Esophagus (tissue), 2 donors: ENCODE measurements at regions not wholly inside any gene's neighbourhood (a gene's known extent, or its start where the extent isn't known, plus 50 kb on each side); places are given as distances from the start of the nearest gene placed in this dataset.

Source experiments
- H3K27ac ChIP-seq, 2 donors: one replicate each; pipeline ENCODE4 v1.5.1; 2013; ENCODE audit warnings: low read depth in 2 of 2, mild to moderate bottlenecking in 2 of 2, inconsistent platforms in 1 of 2, low read length in 1 of 2, moderate library complexity in 1 of 2
- H3K27me3 ChIP-seq, 2 donors: one replicate each; pipeline ENCODE4 v1.6.1; 2013; ENCODE audit warnings: low read length in 2 of 2, control low read depth in 1 of 2, mild to moderate bottlenecking in 1 of 2; ENCODE audit not compliant: insufficient read depth in 2 of 2, control insufficient read depth in 1 of 2
- H3K36me3 ChIP-seq, 2 donors: one replicate each; pipeline ENCODE4 v1.6.1; 2013; ENCODE audit warnings: low read length in 1 of 2; ENCODE audit not compliant: control insufficient read depth in 2 of 2, insufficient read depth in 2 of 2
- H3K4me1 ChIP-seq, 2 donors: one replicate each; pipeline ENCODE4 v1.6.1; 2013; ENCODE audit warnings: low read length in 1 of 2; ENCODE audit not compliant: control insufficient read depth in 2 of 2, insufficient read depth in 2 of 2
- H3K4me3 ChIP-seq, 2 donors: one replicate each; pipeline ENCODE4 v1.5.1; 2013; ENCODE audit warnings: low read length in 2 of 2, mild to moderate bottlenecking in 2 of 2, low read depth in 1 of 2, moderate library complexity in 1 of 2
- H3K9me3 ChIP-seq, 2 donors: one replicate each; pipeline ENCODE4 v1.6.1; 2013; ENCODE audit warnings: mild to moderate bottlenecking in 2 of 2, low read depth in 1 of 2, low read length in 1 of 2, moderate library complexity in 1 of 2; ENCODE audit not compliant: control insufficient read depth in 2 of 2, insufficient read depth in 1 of 2
- WGBS, 2 donors: extraction: QIAGEN DNeasy Blood & Tissue Kit; methylation state at CpG; one replicate each; pipeline ENCODE4 v1.1.7; 2013; 5-methylcytosine and 5-hydroxymethylcytosine counted together
- donor health status: healthy with polysubstance abuse.
- donor health status: Bipolar disorder and iron deficiency.

- Histone ChIP-seq H3K27ac (no peak overlapping the region), H3K4me3 (no peak overlapping the region), H3K9me3 (no peaks in the 10 kb centered on the region), H3K4me1 (no peaks in the 10 kb centered on the region), H3K36me3 (no peaks in the 10 kb centered on the region), H3K27me3 (peaks cover 0 to 3% of the 10 kb centered on the region in 2 donors)
- WGBS, 2 donors, result 83 to 89% methylated on average over 1 of the region's 1 CpG
Observed at GRCh38 chr4:17316566-17316965, 195.3 kb downstream of the QDPR start.

DNA sequence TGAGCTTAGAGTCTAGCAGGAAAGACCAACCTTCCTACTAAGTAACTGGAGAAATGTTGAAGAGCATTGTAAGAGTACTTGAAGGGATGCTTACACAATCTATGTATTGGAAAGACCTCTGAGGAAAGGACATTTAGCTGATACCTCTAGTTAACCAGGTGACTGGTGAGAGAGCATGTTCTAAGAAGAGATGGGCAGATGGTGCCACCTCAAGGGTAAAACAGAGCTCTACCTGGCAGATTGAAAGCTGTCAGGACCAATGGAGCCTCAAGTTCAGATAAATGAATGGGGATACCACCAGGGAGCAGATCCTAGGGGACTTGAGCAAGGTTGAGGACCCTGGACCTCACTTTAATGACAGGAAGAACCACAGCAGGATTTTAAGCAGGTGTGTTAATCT, 196.4 kb downstream of the QDPR start:
- Histone ChIP-seq H3K4me1 (no peaks in the 10 kb centered on the region), H3K36me3 (no peaks in the 10 kb centered on the region), H3K4me3 (no peak overlapping the region), H3K9me3 (no peaks in the 10 kb centered on the region), H3K27ac (no peak overlapping the region), H3K27me3 (peaks cover 0 to 3% of the 10 kb centered on the region in 2 donors)

DNA sequence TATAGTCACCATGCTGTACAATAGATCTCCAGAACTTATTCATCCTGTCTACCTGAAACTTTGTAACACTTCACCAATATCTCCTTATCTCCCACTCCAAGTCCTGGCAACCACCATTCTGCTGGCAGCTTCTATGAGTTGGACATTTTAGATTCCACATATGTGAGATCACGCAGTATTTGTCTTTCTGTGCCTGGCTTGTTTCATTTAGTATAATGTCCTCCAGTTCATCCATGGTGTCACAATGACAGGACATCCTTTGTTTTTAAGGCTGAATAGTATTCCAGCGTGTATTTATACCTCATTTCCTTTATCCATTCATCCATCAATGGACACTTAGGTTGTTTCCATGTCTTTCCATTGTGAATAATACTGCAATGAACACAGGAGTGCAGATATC, 198.7 kb downstream of the QDPR start:
- no peaks in the 10 kb centered on the region for H3K36me3 ChIP-seq
- H3K27ac ChIP-seq, result no peak overlapping the region
- peaks cover 0 to 3% of the 10 kb centered on the region in 2 donors for H3K27me3 ChIP-seq
- H3K9me3 ChIP-seq, result no peaks in the 10 kb centered on the region
- H3K4me3 ChIP-seq, result no peak overlapping the region
- H3K4me1 ChIP-seq, result no peaks in the 10 kb centered on the region
- WGBS, 2 donors, result 76 to 79% methylated on average over 2 of the region's 2 CpGs

DNA sequence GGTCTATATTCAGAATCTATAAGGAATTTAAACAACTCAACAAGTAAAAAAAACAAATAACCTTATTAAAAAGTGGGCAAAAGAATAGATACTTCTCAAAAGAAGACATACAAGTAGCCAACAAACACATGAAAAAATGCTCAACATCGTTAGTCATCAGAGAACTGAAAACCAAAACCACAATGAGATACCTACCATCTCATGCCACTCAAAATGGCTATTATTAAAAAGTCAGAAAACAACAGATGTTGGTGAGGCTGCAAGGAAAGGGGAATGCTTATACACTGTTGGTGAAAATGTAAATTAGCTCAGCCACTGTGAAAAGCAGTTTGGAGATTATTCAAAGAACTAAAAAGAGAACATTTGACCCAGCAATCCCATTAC, 201.6 kb downstream of the QDPR start:
- Histone ChIP-seq H3K36me3 (no peaks in the 10 kb centered on the region), H3K4me3 (no peak overlapping the region)
- 52 to 66% methylated on average over 1 of the region's 1 CpG for WGBS, 2 donors

GRCh38 chr4:17309567-17310268, 202.2 kb downstream of the QDPR start:
- Histone ChIP-seq H3K36me3 (no peaks in the 10 kb centered on the region), H3K27ac (no peak overlapping the region), H3K9me3 (peaks cover 0 to 2% of the 10 kb centered on the region in 2 donors), H3K4me1 (no peaks in the 10 kb centered on the region), H3K27me3 (no peaks in the 10 kb centered on the region), H3K4me3 (no peak overlapping the region)
- whole genome bisulfite sequencing, 2 donors, result 57 to 79% methylated on average over 1 of the region's 1 CpG

More for the DNA sequence above, 201.6 kb downstream of the QDPR start:
- Histone ChIP-seq H3K27ac (no peak overlapping the region), H3K27me3 (no peaks in the 10 kb centered on the region), H3K9me3 (peaks cover 0 to 2% of the 10 kb centered on the region in 2 donors), H3K4me1 (no peaks in the 10 kb centered on the region)

DNA sequence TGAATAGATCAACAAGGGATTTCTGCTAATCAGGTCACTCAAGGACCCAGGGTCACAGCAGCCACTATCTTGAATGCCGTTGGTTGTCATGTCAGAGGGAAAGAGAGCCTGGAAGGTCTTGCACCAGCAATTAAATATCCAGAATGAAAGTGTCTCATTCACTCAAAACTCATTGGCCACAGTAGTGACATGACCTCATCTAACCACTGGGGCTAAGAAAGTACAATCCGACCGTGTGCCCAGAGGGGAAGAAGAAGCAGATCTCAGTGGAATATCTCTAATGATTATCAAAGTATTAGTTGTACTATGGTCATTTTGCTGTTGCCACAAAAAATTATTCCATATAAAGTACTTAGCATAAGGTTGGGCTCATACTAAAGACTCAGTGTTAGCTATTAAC, 210.0 kb downstream of the QDPR start:
- no peak overlapping the region for H3K4me3 ChIP-seq
- no peaks in the 10 kb centered on the region for H3K4me1 ChIP-seq
- H3K27ac ChIP-seq, result no peak overlapping the region
- H3K27me3 ChIP-seq, result no peaks in the 10 kb centered on the region
- H3K36me3 ChIP-seq, result no peaks in the 10 kb centered on the region
- H3K9me3 ChIP-seq, result peaks cover 0 to 2% of the 10 kb centered on the region in 2 donors
- WGBS, 2 donors, result 42 to 66% methylated on average over 3 of the region's 3 CpGs

GRCh38 chr4:17301266-17301665, 210.6 kb downstream of the QDPR start:
- Histone ChIP-seq H3K27me3 (no peaks in the 10 kb centered on the region), H3K4me1 (no peaks in the 10 kb centered on the region), H3K9me3 (peaks cover 0 to 2% of the 10 kb centered on the region in 2 donors), H3K27ac (no peak overlapping the region), H3K4me3 (no peak overlapping the region), H3K36me3 (no peaks in the 10 kb centered on the region)
- 24 to 71% methylated on average over 1 of the region's 1 CpG for WGBS, 2 donors

GRCh38 chr4:17296921-17297890, 214.7 kb downstream of the QDPR start:
- H3K4me3 ChIP-seq, result no peak overlapping the region
- H3K9me3 ChIP-seq, result no peaks in the 10 kb centered on the region
- H3K27me3 ChIP-seq, result no peaks in the 10 kb centered on the region
- no peaks in the 10 kb centered on the region for H3K36me3 ChIP-seq
- H3K27ac ChIP-seq, result no peak overlapping the region
- no peaks in the 10 kb centered on the region for H3K4me1 ChIP-seq
- WGBS, 2 donors, result 66 to 76% methylated on average over 8 of the region's 8 CpGs

DNA sequence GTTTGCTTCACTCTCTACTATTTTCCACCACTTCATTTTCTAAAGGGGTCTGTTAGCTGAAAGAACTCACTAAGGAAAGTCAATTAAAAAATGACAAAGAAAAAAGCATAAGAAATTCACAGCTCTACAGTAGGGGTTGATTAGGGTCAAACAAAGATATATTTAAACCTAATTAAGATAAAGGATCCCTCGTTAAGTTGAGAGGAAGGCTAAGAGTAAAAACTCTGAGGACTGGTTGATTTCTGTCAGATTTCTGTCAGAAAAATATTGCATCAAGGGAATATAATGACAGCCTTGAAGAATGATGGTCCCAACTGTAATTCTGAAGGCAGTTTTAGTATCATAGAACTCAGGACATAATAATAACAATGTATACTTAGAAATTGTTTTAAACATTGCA, 218.0 kb downstream of the QDPR start:
- Histone ChIP-seq H3K9me3 (no peaks in the 10 kb centered on the region), H3K36me3 (no peaks in the 10 kb centered on the region), H3K4me3 (no peak overlapping the region), H3K27me3 (no peaks in the 10 kb centered on the region), H3K4me1 (no peaks in the 10 kb centered on the region), H3K27ac (no peak overlapping the region)
- 68 to 70% methylated on average over 1 of the region's 1 CpG for WGBS, 2 donors
